ENCODE measurements at regions not wholly inside any gene's neighbourhood (a gene's known extent, or its start where the extent isn't known, plus 50 kb on each side); places are given as distances from the start of the nearest gene placed in this dataset.

GRCh38 chr5:119726544-119726943 is 97.2 kb downstream of the FAM170A start:
- Histone ChIP-seq H3K27me3 (ENCODE audit: insufficient read depth, low read length, poor library complexity) (no peaks in the 10 kb centered on the region), H3K4me3 (ENCODE audit: low read depth in 1 of 2, low read length in 2 of 2) (no peak overlapping the region), H3K36me3 (ENCODE audit: insufficient read depth, low read length) (no peaks in the 10 kb centered on the region), H3K4me2 (ENCODE audit: insufficient read depth, low read length) (no peak overlapping the region), H3K27ac (ENCODE audit: low read length) (no peak overlapping the region), H3K79me2 (ENCODE audit: insufficient read depth, low read length) (no peaks in the 10 kb centered on the region), H3K4me1 (ENCODE audit: insufficient read depth, low read length) (no peaks in the 10 kb centered on the region), H3K9ac (ENCODE audit: low read depth, low read length) (no peak overlapping the region), H2AFZ (ENCODE audit: low read depth, low read length) (no peak overlapping the region), H4K20me1 (ENCODE audit: insufficient read depth, low read length) (no peaks in the 10 kb centered on the region), H3K9me3 (ENCODE audit: insufficient read depth, low read length, severe bottlenecking) (peaks cover 8% of the 10 kb centered on the region)
- no peak for DNase-seq
- ATAC-seq (ENCODE audit: insufficient read depth, low read depth): no peak
- TF ChIP-seq CTCF (IDR thresholded peaks at IDR 0.05; ENCODE audit: borderline replicate concordance, extremely low read depth, low read length, poor library complexity, severe bottlenecking): no peak
- TF ChIP-seq EZH2 (IDR thresholded peaks at IDR 0.05; ENCODE audit: borderline replicate concordance, low read depth, low read length, severe bottlenecking): no peak

GRCh38 chr5:119740225-119740624 is 110.9 kb downstream of the FAM170A start:
- Histone ChIP-seq H3K4me3 (ENCODE audit: low read depth in 1 of 2, low read length in 2 of 2) (no peak overlapping the region), H3K4me2 (ENCODE audit: insufficient read depth, low read length) (no peak overlapping the region), H3K4me1 (ENCODE audit: insufficient read depth, low read length) (no peaks in the 10 kb centered on the region), H3K9ac (ENCODE audit: low read depth, low read length) (no peak overlapping the region), H3K27me3 (ENCODE audit: insufficient read depth, low read length, poor library complexity) (no peaks in the 10 kb centered on the region), H3K79me2 (ENCODE audit: insufficient read depth, low read length) (no peaks in the 10 kb centered on the region), H3K9me3 (ENCODE audit: insufficient read depth, low read length, severe bottlenecking) (no peaks in the 10 kb centered on the region), H3K27ac (ENCODE audit: low read length) (no peak overlapping the region), H4K20me1 (ENCODE audit: insufficient read depth, low read length) (no peaks in the 10 kb centered on the region), H3K36me3 (ENCODE audit: insufficient read depth, low read length) (no peaks in the 10 kb centered on the region), H2AFZ (ENCODE audit: low read depth, low read length) (no peak overlapping the region)
- TF ChIP-seq CTCF (IDR thresholded peaks at IDR 0.05; ENCODE audit: borderline replicate concordance, extremely low read depth, low read length, poor library complexity, severe bottlenecking) (no peak), EZH2 (IDR thresholded peaks at IDR 0.05; ENCODE audit: borderline replicate concordance, low read depth, low read length, severe bottlenecking) (no peak)
- ATAC-seq (ENCODE audit: insufficient read depth, low read depth): no peak
- DNase-seq: no peak

GRCh38 chr5:119741691-119742090 is 112.3 kb downstream of the FAM170A start:
- DNase-seq: no peak

More at GRCh38 chr5:119741691-119742090, 112.3 kb downstream of the FAM170A start:
- Histone ChIP-seq H4K20me1 (ENCODE audit: insufficient read depth, low read length) (no peaks in the 10 kb centered on the region), H2AFZ (ENCODE audit: low read depth, low read length) (no peak overlapping the region), H3K4me2 (ENCODE audit: insufficient read depth, low read length) (no peak overlapping the region), H3K4me1 (ENCODE audit: insufficient read depth, low read length) (no peaks in the 10 kb centered on the region), H3K4me3 (ENCODE audit: low read depth in 1 of 2, low read length in 2 of 2) (no peak overlapping the region), H3K27me3 (ENCODE audit: insufficient read depth, low read length, poor library complexity) (no peaks in the 10 kb centered on the region), H3K79me2 (ENCODE audit: insufficient read depth, low read length) (no peaks in the 10 kb centered on the region), H3K36me3 (ENCODE audit: insufficient read depth, low read length) (no peaks in the 10 kb centered on the region), H3K27ac (ENCODE audit: low read length) (no peak overlapping the region), H3K9me3 (ENCODE audit: insufficient read depth, low read length, severe bottlenecking) (no peaks in the 10 kb centered on the region), H3K9ac (ENCODE audit: low read depth, low read length) (no peak overlapping the region)
- ATAC-seq (ENCODE audit: insufficient read depth, low read depth): no peak
- TF ChIP-seq EZH2 (IDR thresholded peaks at IDR 0.05; ENCODE audit: borderline replicate concordance, low read depth, low read length, severe bottlenecking) (no peak), CTCF (IDR thresholded peaks at IDR 0.05; ENCODE audit: borderline replicate concordance, extremely low read depth, low read length, poor library complexity, severe bottlenecking) (no peak)
